ENCODE measurements at regions not wholly inside any gene's neighbourhood (a gene's known extent, or its start where the extent isn't known, plus 50 kb on each side); places are given as distances from the start of the nearest gene placed in this dataset.

- DNase-seq (ENCODE audit: low read depth): no peak
- H3K4me3 ChIP-seq (ENCODE audit: control insufficient read depth, low read depth, low read length): no peak overlapping the region
- no peak for TF ChIP-seq CTCF (IDR thresholded peaks at IDR 0.05; ENCODE audit: control insufficient read depth, insufficient read depth, low read depth, low read length, missing control alignments)
These were observed 1097.6 kb upstream of the PHF14 start for GRCh38 chr7:9876053-9876452.

- TF ChIP-seq CTCF (IDR thresholded peaks at IDR 0.05; ENCODE audit: control insufficient read depth, insufficient read depth, low read depth, low read length, missing control alignments): no peak
- no peak for DNase-seq (ENCODE audit: low read depth)
- H3K4me3 ChIP-seq (ENCODE audit: control insufficient read depth, low read depth, low read length): no peak overlapping the region
These were observed 1084.1 kb upstream of the PHF14 start for GRCh38 chr7:9889554-9889953.

DNA sequence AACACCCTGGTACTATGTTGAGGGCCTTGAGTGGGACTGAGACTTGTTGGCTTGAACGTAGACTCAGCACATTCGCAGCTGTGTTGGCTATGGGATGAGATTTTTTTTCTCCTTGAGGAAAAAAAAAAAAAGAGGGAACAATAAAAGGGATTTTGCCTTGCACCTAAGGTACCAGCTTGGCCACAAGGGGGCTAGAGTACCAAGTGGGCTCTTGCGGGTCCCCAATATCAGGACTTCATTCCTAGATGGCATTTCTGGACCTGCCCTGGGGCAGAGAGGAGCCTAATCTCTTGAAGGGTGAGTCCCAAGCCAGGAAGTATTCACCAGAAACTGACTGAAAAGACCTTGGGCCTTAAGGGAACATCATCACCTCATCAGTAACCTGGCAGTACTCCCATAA is 1083.6 kb upstream of the PHF14 start:
- H3K4me3 ChIP-seq (ENCODE audit: control insufficient read depth, low read depth, low read length): no peak overlapping the region
- DNase-seq (ENCODE audit: low read depth): no peak
- TF ChIP-seq CTCF (IDR thresholded peaks at IDR 0.05; ENCODE audit: control insufficient read depth, insufficient read depth, low read depth, low read length, missing control alignments): no peak

DNA sequence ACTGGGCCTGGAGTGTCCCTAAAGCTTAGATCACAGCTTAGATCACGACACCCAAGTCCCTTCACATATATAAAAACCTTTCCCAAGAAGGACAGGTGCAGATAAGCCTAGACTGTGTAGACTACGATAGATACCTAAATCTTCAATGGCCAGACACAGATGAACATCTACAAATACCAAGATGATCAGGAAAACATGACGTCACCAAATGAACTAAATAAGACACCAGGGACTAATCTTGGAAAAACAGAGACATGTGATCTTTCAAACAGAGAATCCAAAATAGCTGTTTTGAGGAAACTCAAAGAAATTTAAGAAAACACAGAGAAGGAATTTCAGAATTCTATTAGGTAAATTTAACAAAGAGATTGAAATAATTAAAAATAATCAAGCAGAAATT is 1082.6 kb upstream of the PHF14 start:
- H3K4me3 ChIP-seq (ENCODE audit: control insufficient read depth, low read depth, low read length): no peak overlapping the region
- no peak for DNase-seq (ENCODE audit: low read depth)
- TF ChIP-seq CTCF (IDR thresholded peaks at IDR 0.05; ENCODE audit: control insufficient read depth, insufficient read depth, low read depth, low read length, missing control alignments): no peak

DNA sequence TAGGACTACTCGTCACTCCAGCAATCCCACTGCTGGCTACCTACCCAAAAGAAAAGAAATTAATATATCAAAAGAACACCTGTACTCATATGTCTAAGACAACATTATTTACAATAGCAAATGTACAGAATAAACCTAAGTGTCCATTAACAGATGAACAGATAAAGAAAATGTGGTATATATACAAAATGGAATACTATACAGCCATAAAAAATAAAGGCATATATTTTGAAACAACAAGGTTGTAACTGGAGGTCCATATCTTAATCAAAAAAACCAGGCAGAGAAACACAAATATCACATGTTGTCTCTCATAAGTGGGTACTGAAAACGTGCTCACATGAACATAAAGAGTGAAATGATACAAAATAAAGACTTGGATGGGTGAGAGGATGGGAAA is 1073.3 kb upstream of the PHF14 start:
- TF ChIP-seq CTCF (IDR thresholded peaks at IDR 0.05; ENCODE audit: control insufficient read depth, insufficient read depth, low read depth, low read length, missing control alignments): no peak
- no peak overlapping the region for H3K4me3 ChIP-seq (ENCODE audit: control insufficient read depth, low read depth, low read length)
- DNase-seq (ENCODE audit: low read depth): no peak

GRCh38 chr7:9921326-9921725 is 1052.3 kb upstream of the PHF14 start:
- TF ChIP-seq CTCF (IDR thresholded peaks at IDR 0.05; ENCODE audit: control insufficient read depth, insufficient read depth, low read depth, low read length, missing control alignments): no peak
- no peak overlapping the region for H3K4me3 ChIP-seq (ENCODE audit: control insufficient read depth, low read depth, low read length)
- no peak for DNase-seq (ENCODE audit: low read depth)

Measured in AG09309 (cell line).